DMS 273 treated with DMSO at 0.1 percent for 48 hours (cell line): ENCODE measurements at regions not wholly inside any gene's neighbourhood (a gene's known extent, or its start where the extent isn't known, plus 50 kb on each side); places are given as distances from the start of the nearest gene placed in this dataset.
"Not testable (repeated sequence)": the region's sequence is repeated elsewhere in the genome, so short reads cannot be mapped to it uniquely, and the experiment has no call there.

Experiments
- DNase-seq: peaks from one replicate; lab custom pipeline; 2025; lab: John Stamatoyannopoulos, UW

- DNase-seq = peak; percentile 12
Observed at GRCh38 chr17:77086433-77087010, 54.2 kb upstream of the SEC14L1 start.

DNA sequence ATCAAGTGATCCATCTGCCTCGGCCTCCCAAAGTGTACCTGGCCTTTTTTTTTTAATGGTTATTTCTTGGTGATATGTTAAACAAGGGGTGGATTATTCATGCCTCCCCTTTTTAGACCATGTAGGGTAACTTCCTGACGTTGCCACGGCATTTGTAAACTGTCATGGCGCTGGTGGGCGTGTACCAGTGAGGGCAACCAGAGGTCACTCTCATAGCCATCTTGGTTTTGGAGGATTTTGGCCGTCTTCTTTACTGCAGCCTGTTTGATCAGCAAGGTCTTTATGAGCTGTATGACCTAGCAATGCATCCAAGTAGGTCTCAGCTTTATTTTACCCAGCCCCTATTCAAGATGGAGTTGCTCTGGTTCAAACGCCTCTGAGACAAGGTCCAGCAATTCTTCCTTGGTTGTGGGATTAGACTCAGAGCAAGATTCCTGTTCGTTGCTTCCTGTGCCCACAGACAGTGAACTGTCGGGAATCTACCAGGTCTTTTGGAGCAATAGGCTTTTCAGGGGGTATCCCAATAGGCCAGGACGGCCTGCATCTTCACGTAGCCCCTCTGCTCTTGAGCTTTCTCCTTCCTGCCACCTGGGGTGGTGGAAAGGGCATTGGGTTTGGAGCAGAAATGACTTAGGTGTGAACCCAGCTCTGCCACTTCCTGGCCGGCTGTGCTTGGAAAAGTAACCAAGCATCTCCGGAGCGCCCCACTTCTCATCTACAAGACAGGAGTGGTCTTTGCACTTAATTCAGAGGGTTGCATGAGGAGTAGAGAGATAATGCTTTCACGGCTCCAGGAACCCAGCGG, 52.9 kb upstream of the SEC14L1 start:
- DNase-seq = no peak

- peak; percentile 87 for DNase-seq
Observed at GRCh38 chr17:77088455-77089123, 52.2 kb upstream of the SEC14L1 start.

DNA sequence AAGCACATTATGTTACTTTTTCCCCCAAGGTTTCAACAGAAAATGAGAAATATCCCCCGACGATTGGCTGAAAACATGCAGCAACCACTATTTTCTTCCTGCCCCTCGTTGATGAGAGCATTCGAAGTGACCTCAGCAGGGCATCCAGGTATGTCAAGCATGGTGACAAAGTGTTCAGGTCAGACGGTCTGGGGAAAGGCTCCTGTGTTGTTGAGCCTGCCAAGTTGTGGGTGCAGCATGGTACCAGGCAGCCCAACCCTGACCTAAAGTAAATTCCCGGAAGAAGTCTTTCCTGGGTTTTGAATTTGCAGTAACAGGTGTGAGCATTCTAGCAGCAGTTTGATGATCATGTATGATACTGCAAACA, 51.7 kb upstream of the SEC14L1 start:
- no peak for DNase-seq

DNA sequence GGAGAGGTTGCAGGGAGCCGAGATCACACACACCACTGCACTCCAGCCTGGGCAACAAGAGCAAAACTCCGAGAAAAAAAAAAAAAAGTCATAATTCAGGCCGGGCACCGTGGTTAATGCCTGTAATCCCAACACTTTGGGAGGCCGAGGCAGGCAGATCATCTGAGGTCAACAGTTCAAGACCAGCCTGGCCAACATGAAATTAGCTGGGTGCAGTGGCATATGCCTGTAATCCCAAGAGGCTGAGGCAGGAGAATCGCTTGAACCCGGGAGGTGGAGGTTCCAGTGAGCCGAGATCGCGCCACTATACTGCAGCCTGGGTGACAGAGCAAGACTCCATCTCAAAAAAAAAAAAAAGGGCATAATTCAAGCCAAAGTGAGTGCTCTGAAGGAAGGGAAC, 50.8 kb upstream of the SEC14L1 start:
- DNase-seq = not testable (repeated sequence)

- no peak for DNase-seq
Observed at GRCh38 chr17:77090476-77090875, 50.3 kb upstream of the SEC14L1 start.
